Bone marrow (tissue), 2 donors: ENCODE measurements at regions not wholly inside any gene's neighbourhood (a gene's known extent, or its start where the extent isn't known, plus 50 kb on each side); places are given as distances from the start of the nearest gene placed in this dataset.
"Not testable (repeated sequence)": the region's sequence is repeated elsewhere in the genome, so short reads cannot be mapped to it uniquely, and the experiment has no call there.

Source experiments
- DNase-seq, 2 donors: peaks; one replicate each; lab custom pipeline; 2025; lab: John Stamatoyannopoulos, UW

- DNase-seq, result no peak
Observed at GRCh38 chr12:13440844-13441243, 244.3 kb downstream of the EMP1 start.

GRCh38 chr12:13437541-13437940 is 241.0 kb downstream of the EMP1 start:
- DNase-seq, result no peak

GRCh38 chr12:13436696-13437391 is 240.3 kb downstream of the EMP1 start:
- no peak for DNase-seq

DNA sequence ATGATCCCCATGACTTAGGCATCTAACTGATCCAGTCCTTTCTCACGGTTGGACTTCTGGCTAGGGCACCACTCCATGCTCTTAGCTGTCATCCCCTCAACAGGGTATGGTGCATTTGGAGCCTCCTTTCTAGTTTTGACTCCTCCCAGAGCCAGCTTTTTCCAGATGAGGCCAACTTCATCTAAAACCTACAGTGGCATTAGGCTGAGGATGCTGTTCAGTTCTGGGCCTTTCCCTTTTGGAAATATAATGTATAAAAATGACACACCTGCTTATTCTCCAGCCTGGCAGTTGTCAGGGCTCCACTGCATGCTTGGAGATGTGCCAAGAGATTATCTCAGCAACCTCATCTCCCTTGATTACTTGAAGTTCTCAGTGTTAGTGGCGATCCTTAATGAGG is 239.7 kb downstream of the EMP1 start:
- DNase-seq, result no peak

DNA sequence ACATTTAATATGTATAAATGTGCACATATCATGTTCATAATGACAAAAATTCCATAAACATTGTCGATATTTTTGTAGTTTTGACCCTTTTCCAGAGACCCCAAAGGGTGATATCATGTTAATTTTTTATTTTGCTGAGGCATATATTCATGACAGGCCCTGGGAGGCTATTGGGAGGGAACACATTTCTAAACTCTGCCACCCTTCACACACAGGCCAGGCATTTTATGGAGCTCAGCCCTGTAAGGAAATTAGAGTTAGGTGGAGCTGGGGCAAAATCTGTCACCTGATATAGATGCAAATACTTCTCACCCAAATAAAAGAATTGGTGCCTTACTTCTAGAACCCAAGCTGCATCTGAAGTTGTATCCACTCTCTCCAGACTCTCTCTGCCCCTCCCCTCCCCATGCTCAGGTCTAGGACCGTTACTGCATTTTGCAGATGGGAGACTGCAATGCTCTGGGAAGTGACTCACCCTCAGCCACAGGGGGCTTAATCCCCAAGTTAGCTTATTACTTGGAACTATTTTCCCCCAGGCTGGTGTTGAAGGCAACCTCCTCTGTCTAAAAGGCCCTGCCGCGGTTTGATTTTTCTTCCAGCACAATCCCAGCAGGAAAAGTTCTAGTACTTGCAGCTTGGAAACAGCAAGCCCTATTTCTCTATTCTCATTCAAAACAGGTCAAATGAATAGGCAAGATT is 238.9 kb downstream of the EMP1 start:
- no peak for DNase-seq

GRCh38 chr12:13433768-13434167 is 237.2 kb downstream of the EMP1 start:
- DNase-seq, result no peak

DNA sequence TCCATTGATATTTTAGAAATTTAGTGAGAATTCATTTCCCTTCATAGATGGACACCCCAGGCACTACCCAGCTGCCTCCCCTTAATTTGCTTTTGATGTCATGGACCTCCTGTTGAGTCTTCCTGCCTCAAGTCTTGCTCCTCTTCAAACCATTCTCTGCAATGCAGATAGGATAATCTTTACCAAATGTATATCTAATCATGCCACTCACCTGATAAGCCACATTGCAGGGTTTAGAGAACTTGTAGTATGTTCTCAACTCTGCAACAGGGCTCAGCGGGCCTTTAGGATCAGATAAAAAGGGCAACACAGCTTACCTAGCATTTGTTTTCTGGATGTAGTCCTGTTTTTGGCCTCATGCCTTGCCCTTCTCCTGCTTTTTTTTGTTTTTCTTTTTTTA is 234.5 kb downstream of the EMP1 start:
- no peak for DNase-seq

DNA sequence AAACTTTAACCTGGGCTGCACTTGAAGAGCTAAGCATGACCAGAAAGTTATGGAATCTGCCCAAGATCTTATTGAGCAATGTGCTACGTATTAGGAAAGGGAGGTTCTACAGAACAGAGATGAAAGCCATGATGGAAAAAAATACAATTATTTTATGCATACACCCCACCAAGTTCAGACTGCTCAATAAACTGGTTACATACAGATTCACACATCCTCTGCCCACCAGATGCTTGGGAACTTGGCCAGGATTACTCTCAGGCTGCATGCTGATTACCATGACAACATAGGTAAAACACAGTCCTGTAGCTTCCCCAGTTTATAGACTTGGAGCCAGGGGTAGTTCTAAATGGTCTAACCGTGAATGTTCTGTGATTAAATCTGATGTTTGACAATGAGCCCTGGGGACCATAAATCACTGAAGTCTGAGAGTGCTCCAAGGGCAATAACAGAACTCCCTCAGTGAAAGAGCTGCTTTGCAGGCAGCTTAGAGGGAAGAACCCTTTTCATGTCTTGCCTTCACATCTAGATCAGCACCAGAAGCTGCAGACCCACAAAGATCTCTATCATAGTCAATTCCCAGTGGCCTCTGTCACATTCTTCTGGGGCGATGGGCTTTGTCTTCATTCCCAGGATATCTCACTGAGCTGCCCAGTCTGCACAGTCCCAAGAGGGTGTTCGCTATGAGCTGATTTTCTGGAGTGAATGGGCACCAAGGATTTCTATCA is 232.2 kb downstream of the EMP1 start:
- DNase-seq, result no peak

DNA sequence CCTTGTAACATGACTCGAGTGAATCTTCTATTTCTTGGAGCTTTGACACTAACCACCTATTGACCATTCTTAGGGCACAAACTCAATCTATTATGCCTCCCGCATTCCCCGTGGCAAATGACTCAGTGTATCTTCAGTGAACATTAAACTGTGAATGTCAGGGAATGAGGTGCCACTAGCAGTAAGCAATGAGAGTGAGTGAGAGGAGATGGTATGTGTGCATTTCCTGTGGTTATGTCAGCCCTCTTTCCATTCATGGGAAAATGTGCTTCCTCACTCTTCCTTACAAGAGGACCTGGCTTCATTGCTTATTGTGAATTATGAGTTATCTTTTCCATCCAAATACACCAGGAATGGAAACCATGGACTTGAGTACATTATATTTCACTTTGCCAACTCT is 229.2 kb downstream of the EMP1 start:
- no peak for DNase-seq

GRCh38 chr12:13422291-13422690 is 225.8 kb downstream of the EMP1 start:
- no peak for DNase-seq

DNA sequence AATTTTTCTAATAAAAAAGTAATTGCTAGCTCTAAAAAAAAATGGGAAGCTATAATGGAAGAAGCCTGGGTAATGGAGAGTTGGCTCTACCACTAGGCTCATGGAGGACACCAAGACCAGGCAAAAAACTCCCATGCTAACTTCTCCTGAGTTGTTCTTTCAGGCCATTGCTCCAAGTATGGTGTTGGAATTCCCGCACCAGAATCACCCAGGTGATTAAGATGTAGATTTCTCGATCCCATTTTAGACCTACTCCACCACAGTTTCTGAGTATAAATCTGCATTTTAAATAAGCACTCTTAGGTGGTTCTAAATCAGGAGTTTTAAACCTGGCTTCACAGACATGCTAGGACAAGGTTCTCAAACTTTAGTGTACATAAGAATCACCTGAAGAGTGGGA is 221.0 kb downstream of the EMP1 start:
- no peak for DNase-seq

GRCh38 chr12:13411287-13411686 is 214.8 kb downstream of the EMP1 start:
- DNase-seq, result no peak

DNA sequence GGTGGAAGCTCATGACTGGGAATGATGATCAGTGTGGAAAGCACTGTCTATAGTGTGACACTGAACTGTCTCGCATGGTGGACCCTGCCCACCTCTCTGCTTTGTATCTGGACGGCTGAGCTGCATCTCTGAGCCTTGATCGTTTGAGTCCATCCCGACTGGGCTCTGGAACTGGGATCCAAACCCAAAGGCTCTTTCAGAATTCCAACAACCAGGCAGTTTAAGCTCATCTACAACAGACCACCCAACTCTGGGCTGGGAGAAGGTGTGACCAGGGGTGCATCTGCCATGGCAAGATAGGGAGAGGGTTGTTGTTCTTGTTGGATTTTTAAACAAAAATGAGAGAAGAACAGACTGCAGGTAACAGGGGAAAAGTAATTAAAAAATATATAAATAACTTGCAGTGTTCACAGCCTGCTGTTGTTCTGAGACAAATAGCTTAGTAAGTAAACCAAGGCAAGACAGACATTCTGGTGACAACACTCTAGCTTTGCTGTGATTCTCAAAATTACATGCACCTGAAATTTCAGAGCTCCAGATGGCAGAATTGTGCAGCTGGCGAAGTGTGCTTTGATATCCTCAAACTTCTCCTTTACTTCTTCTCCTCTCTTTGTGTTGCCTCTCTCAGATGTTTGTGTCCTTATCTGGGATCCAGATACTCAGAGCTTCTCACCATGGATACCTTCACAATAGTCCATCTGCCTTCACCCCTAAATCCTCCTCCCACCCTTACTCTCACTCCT is 209.6 kb downstream of the EMP1 start:
- DNase-seq, result no peak

DNA sequence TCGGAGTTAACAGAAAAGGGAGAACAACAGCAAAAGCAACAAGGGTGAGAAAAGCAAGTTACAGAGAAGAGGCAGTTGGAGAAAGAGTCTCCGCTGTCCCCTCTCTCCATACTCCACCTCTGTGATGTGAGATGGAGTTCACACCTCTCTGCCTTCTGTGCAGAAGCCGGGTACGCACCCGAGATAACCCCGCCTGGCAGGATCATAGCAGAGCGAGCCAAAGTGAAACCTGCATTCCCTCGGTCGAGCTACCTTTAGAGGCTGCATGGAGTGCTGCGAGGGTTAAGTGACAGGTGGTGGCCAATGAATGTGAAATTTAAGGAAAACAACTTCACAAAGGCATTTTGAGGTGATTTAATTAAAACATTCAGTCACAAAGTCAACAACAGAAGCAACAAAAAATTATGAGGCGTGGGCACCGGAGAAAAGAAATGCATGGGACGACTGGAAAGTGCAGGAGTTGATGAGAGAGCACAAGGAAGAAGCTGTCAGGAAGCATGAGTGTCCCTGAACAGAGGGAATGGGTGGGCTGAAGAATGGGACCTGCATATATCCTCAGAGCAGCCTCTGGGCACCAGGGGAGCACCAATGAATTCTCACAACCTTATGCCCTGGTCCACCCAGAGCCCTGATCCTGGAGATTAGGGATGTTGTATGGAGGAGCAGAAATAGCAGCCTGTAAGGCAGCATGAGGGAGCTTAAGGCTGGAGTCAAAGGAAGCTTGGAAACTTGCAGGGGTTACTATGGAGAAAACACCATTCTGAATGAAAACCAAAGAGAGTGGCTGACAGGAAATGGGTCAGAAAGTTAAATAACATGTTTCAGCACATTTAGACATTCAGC is 208.3 kb downstream of the EMP1 start:
- DNase-seq, result no peak

- no peak for DNase-seq
Observed at GRCh38 chr12:13404111-13404628, 207.6 kb downstream of the EMP1 start.

DNA sequence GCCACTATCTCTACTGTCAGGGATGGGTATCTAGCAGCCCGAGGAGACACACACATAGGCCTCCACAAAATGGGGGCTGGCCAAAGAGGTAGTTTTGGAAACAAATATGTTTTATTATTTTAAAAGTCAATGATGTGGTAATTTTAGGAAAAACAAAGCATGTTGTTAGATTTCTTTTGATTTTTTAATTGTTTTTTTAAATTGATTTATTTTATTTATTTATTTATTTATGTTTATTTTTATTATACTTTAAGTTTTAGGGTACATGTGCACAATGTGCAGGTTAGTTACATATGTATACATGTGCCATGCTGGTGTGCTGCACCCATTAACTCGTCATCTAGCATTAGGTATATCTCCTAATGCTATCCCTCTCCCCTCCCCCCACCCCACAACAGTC is 194.8 kb downstream of the EMP1 start:
- not testable (repeated sequence) for DNase-seq

GRCh38 chr12:13390918-13391317 is 194.4 kb downstream of the EMP1 start:
- DNase-seq, result no peak

- DNase-seq, result no peak
Observed at GRCh38 chr12:13390381-13390861, 193.9 kb downstream of the EMP1 start.

- no peak for DNase-seq
Observed at GRCh38 chr12:13387101-13387500, 190.6 kb downstream of the EMP1 start.

DNA sequence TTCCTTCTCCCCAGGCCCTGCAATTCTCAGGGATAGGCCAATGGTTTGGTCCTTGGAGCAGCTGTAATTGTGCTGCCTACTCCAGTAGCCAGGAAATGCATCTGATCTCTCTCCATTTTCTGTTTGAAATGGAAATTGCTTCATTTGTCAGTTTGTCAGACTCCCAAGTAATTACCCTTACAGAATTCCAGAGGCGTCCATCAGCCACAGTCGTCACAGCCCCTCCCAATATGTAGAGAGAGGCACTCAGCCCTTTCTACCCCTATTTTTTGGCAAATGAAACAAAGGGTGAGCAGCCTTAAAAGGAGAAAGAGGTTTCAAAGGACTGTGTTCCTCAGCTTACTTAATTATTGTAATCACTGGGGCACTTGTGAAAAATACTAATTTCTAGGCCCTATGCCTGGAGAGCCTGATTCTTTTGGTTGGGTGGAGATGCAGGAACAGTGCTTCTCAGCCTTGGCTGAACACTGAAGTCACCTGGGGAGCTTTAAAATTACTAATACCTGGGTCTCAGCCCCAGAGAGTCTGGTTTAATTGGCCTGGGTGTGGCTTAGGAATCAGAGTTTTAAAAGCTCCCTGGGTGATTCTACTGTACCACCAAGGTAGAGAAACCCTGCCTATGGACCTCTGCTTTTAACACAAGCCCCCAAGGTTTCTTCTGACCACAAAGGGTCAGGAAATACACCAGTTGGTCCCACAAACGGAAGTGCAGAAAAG is 190.0 kb downstream of the EMP1 start:
- DNase-seq, result no peak
